Ecto neural progenitor cell (in vitro differentiated cells): ENCODE measurements at regions not wholly inside any gene's neighbourhood (a gene's known extent, or its start where the extent isn't known, plus 50 kb on each side); places are given as distances from the start of the nearest gene placed in this dataset.

Experiments
- DNase-seq: peaks from one replicate; pipeline ENCODE4 v3.0.0-alpha.2; 2018; ENCODE audit warnings: low spot score

DNA sequence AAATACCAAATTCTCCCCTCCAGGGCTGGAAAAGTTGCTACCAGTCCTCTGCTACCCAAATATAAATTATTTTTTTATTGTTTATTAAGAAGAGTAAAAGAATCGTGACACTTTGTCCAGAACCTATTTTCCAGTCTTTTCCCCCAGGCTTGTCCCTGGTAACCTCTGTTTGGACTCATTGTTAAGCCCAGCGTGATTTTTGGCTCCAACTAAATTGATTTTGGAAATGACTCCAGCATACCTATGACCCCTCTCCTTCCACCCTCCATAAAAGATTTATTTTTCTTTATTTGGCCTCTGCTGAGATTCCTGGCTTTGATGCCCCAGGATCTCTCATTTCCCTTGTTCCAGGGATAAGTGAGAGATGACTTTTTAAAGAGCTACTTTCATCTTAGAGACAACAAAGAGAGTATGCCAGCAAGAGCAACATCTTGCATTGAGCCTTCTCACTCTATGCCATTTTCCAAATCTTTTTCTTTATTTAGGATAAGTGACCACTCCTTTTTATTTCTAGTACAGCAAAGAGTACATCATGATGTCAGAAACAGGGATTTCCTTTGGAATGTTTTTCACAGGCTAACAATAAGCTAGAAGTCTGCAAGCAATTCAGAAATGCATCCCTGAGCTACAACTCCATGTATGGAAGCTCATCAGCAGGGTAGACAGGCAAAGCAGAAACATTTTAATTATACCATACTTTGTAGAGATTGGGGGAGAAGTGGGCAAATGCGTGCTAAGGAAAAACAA is 75.8 kb downstream of the DAD1 start:
- no peak for DNase-seq

DNA sequence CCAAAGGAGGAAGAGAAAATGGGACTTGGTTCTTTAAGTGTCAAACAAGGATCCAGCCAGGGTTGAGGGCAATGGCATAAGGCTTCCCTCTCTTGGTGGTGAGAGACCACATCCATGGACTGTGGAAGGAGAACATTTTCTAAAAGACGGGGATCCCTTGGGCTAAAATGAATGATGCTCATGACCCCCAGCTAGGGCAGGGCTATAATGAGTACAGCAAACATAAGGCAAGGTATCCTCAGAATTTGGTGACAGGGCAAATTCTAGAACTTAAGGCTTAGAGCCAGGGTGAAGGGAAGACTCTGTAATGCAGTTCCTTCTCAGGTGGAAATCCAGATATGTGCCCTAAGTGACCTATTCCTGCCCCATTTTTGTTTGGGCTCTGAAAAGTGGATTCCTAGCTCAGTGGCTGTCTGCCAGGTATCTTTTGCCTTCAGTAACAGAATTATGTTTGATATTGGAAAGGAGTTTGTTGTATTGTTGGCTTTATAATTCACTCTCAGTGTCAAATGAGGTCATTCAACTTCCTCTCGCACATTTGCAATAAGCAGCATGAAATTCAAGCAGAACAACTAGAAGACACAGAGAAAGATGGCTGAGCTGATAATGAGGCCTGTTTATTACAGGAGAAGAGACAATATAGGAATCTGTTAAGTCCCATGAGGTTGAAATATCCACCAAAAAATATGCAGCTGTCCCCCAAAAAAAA is 76.8 kb downstream of the DAD1 start:
- DNase-seq: no peak

DNA sequence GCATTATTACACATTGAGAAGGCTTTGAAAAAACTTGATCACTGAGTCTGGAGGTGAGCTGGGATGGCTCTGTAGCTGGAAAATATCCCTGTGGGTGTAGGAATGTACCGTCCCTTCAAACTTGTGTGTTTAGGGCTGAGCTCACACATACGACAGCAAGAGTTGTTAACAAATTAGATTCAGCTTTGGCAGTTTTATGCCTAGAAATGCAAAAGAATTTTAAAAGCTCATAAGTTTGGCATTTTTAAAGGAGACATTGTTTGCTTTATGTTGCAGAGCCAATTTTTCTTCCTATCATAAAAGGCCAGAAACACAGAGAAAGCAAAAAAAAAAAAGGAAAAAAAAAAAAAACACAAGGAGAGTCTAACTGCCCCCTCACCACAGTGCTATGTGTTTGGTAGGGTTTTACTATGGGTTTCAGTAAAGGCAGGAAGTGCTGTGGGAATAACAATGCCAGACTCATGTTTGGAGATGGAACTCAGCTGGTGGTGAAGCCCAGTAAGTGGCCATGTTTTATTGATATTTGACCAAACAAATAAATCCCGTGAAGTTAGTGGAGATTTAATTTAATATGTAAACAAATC is 78.4 kb downstream of the DAD1 start:
- no peak for DNase-seq

DNA sequence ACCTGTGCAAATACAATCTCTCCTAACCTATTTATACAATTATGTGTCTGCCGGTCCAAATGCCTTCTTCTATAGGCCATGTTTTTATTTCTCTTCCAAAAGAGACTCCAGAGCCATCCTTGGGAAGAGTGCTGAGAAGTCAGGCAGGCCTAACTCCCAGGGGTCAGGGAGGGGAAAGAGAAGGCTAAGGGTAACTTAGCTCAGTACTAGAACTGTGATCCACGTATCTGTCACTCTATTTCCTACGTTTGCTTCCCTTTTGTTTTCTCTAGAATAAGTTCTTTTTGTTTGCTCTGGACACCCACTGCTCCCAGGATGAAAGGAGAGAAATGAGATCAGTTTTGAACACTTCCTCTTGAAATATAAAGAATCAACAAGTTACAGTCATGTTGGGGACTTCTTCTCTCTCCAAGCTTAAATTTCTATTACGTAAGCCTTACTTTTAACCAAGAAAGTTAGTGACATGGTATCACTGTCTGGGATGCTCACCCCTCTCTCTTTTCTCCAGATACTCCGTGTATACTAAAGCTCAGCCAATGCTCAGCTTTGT is 79.2 kb downstream of the DAD1 start:
- DNase-seq: no peak

DNA sequence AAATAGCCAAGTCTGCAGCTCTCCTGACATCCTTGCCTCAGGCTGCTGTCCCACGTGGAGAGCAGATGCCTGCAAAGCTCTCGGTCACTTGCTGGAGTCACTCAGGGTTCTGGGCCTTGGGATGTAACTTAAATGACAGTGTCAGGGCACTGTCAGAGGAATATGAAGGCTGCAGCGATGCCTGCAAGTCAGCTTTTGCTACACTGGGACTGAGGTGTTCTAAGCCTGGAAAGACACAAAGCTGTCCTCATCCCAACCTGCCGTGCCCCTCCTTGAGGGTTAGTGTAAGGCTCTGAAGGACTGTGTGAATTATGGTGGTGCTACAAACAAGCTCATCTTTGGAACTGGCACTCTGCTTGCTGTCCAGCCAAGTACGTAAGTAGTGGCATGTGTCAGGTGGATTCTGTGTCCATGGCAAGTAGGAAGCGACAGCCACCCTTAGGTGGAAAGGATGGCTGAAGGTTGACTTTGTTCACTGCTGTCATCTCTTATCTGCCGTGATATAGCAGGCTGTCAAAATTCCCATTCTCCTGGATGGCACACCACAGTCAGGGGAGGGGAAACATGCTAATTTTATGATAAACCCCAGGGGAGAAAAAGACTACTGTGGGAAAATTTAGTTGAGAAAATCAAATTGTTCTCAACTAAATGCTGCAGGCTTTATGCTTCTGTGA is 79.9 kb downstream of the DAD1 start:
- DNase-seq: no peak

DNA sequence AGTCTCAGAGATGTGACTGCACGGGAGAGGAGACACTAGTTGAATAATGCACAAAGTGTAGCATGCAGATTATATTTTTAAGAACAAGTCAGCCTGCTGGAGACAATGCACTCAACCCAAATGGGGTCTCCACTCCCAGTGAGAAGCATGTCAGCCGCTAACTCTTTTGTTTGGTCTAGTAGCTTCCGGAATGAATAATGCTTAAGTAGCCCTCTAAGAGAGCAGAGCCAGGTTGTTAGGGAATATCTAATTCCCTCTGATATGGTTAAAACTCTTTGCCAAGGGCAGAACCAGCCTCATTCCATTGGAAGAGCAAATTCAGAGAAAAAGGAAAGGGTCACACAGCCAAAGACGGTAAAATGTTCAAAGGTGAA is 80.4 kb downstream of the DAD1 start:
- DNase-seq: no peak

DNA sequence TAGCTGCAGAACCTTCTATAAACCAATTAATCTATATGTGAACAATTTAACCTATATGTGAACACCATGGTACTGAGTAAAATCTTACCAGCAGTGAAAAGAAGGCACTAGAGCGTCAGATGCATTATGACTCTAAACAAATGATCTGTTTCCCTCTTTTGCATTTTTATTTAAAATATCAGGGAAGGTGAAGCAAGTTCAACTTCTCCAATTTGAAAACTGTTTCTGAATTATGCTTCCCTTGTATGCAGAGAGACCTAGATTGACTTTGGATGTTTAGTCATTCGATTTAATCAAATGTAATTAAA is 80.9 kb downstream of the DAD1 start:
- no peak for DNase-seq

DNA sequence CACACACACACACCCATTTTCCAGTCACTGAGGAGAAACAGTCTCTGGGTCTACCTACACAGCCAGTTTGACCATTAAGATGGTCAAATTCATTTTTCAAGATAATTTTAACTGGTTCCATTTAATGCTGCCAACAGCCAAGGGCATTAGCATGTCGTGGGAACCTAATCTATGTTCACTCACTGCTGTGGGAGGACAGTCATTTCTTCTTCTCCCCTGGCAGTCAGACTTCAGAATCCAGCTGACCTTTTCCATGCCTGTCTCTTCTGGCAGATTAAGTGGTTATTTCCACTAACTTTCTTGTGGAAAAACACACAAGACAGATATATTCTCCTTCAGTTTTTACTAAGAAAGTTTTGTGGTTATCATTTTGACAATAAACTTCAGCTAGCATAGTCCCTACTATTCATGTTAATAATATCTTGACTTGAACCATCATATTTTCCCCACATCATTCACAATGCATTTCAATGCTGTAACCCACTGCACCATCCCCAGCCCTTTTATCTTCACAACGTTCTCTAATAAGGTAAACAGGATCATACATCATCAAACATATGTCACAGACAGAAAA is 82.2 kb downstream of the DAD1 start:
- no peak for DNase-seq

DNA sequence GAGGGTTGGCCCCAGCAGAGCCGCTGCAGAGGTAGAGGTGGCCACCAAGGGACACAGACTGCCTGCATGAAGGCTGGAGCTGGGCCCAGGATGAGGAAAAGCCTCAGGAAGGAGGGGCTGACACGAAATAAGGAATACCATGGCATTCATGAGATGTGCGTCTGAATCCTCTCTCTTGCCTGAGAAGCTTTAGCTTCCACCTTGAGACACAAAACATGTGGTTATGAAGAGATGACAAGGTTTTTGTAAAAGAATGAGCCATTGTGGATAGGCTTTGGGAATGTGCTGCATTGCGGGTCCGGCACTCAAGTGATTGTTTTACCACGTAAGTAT is 82.7 kb downstream of the DAD1 start:
- DNase-seq: no peak

DNA sequence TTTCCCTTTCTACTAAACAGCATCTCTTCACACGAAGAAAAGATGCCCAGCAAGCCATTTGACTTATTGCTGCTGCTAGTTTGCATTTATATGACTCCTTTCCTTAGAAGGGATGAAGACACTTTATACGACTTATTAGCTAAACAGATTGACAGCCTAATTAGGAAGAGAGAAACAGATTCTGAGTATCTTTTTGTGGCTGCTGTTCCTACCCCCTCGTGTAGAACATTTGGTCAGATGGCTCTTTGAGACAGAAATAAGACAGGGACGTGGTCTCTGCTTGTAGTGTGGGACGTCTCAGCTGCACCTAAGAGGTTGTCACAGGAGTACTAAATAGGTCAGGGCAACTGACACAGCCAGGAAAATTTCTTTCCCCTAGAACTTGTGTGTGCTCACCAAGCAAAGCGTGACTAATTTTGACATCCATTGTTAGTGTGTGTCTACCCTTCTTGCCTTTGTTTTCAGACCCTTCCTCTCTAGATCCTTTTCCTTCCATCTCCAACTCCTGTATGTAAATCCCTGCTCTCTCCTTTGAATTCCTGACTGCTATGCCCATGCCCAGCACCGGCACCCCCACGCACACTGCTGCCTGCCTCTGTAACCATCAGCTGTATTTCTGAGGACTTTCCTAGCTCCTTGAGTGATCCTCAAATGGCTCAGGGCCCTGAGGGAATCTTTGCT is 83.2 kb downstream of the DAD1 start:
- DNase-seq: no peak

DNA sequence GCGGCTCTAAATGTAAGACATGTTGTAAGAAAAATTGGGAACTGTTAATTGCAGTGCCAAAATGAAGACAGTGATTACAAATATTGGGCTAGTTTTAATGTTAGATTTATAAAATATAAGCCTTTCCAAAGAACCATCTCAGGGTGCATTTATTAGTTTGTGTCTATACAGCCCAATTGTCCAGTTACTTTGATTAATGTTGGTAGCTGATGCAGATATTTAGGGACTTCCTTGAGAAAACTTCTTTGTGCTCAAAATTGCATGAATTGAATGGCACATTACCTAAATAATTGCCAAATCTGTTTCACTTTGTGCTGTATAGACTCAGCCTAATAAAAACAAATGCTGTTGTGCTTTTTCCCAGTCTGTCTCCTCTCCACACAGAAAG is 83.7 kb downstream of the DAD1 start:
- no peak for DNase-seq

DNA sequence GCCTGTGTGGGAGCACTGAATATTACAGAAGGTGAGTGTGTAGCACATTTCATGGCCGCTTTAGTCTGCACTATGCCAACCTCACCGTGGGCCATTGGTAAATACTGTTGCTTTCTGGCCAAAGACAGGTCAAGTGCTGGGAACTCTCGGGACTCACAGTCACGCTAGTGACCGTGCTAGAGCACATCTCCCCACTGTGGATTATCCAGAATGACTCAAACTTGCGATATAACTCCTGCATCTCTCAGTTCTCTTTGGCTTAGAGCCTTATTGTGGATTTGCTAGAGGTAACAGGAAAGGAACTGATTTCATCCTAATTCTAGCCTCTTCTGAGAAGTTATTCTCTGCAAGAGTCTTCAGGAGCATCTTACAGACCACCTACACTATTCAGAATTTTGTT is 86.5 kb downstream of the DAD1 start:
- no peak for DNase-seq

DNA sequence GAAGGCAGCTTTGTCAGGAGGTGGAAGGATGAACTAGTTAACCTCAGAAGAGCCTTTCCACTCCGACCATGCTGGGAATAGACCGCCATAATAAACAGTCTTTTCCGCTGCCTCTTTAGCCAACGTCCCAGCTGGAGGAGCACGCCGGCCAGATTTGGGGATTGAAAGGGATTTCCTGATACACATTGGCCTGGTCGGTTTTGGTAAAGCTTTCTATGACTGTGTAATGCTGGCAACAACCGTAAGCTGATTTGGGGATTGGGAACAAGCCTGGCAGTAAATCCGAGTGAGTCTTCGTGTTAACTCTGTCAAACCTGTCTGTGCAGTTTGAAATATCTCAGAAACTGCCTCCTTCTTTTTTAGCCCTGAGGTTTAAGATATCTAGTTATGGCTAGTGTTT is 87.0 kb downstream of the DAD1 start:
- no peak for DNase-seq

DNA sequence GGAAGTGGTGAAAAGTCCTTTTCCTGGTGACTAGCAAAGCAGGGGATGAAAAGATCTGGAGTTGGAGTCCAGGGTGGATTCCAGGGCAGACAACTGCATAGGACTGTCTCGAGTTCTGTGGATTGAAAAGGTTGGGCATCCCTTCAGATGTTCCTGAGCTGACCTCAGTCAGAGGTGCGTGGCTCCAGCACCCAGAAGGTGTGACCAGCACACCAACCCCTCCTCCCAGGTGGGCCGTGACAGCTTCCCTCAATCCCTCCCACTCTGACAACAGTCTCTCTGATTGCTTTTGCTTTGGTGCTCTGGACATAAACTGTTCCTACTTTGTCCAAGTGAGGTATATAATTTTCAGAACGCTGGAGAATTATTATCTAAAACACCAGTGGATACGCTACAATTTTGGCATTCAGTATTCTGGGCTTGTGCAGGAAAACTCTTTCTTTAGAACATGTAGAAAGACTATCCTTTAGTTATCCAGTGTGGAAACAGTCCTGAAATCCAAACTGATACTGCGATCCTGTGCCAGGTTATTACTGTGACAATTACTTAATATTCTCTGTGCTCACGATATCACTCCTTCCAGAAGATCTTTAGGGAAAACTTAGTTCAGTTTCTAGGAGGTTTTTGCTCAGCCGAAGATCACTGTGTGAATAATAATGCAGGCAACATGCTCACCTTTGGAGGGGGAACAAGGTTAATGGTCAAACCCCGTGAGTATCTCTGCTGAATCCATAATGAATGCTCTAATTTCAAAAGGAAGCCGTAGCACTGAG is 87.9 kb downstream of the DAD1 start:
- no peak for DNase-seq

DNA sequence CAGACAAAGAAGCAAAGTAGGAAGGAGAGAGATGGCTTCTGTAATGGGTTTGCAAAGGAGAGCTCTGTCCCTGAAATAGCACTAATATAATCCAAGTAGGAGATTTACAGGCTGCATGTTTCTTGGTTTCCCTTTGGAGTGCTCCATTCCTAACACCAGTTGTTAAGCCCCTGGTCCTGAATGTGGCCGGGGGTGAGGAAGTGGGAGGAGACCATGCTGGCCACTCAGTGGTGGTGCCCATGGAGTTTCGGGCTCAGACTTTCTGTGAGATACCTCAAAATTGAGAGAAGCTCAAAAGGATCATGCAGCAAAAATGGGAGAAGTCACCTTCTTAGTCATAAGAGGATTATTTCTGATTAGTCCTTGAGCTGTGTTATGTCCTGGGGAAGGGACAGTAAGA is 88.5 kb downstream of the DAD1 start:
- no peak for DNase-seq

DNA sequence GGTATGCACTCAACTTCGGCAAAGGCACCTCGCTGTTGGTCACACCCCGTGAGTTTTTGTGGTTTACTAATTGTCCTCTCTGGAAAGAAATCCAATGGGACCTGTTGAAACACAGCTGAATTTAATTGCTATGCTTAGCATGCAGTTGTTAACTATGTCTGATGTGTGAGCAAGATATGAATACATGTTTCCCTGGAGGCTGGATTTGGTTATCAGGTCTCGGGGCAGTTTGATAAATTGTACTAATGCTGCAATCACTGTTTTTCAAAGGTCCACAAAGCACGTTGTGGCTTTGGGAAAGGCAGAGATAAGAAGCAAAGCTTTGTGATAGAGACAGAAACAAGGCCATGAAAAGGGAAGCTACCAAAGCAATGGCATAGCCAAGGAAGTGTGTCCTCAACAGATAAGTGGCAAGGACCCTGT is 91.3 kb downstream of the DAD1 start:
- DNase-seq: no peak

DNA sequence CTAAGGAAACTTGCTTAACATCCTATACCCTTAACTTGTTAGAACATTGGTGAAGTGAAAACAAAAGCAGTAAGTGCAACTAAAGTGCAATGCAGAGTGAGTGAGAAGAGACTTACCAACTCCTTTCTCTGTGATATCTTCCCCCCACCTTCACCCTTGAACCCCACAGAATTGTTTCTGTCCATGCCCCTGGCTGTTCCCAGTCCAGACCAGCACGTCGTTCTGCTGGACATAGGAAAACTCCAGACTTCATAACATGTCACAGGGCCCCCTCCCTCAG is 91.9 kb downstream of the DAD1 start:
- DNase-seq: no peak

DNA sequence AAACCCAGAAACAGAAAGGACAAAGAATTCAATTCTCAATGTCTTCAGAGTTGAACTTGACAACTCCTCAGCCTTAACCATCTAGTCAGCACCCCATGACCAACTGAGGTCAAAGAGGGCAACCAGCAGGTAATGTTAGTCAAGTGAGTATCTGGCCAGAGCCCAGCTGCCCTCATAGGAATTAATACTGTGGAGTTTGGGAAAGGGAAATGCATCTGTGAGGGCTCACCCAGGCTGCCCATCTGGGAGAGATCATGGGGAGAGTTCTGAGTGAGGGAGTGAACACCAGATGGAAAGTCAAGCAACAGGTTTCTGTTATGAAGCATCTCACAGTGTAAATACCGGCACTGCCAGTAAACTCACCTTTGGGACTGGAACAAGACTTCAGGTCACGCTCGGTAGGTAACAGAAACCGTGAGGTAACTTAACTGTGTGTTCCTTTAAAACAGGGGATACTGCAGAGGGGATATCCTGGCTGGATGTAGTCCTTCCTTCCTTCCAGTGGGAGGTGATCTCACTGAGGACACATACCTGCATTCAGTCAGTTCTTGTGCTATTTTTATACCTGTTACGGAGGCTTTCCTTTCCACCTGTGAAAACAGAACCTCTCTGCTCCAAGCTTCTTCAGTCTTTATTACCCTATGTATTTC is 94.4 kb downstream of the DAD1 start:
- no peak for DNase-seq

DNA sequence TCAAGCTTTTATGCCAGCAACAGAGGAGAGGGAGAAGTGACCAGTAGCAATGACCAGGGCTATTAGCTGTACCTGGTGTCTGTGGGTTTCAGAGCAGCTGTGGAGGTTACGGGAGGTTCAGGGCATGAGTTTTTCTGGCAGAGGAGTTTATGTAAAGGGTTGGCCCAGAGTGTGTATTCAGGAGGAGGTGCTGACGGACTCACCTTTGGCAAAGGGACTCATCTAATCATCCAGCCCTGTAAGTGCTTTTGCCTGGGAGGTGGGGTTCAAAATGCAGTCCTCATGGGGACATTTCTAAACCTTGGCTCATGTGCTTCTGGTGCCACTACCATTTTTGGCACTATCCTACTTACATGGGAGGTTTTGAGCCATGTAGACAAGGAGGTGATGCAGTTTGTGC is 95.3 kb downstream of the DAD1 start:
- no peak for DNase-seq

DNA sequence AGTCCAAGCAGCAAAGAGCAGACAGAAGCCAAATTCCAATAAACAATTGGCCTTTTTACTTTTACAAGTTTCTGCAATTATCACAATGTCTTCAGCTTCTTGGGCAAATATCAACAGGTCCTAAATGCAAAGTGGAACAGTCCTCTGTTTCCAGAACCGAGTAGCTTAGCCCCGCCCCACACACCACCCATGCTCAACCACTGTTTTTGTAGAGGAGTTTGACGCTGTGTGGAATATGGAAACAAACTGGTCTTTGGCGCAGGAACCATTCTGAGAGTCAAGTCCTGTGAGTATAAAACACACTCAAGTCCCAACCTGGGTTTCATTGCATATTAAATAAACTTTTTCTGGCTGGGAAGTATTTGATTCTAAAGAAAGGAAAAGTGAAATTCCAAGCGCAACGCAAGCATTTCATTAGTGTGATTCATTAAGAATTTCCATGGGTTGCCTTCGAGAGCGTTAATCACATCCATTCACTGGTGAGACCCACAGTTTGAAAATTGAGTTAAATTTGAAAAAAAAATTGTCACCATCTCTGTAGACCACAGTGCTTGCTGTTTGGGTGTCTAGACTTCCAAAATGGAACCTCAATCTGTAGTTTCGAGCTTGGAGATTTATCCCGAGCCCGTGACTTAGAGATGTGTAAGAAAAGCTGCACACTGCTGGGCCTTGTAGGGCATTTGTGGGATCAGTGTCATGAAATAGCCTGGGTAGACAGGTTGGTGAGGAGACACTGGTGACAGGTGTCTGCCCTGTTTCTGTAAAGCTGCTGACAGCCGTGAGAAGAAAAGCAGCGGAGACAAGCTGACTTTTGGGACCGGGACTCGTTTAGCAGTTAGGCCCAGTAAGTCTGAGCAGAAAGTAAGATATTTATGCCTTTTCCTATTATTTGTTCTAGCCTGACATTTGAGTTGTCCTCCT is 96.1 kb downstream of the DAD1 start:
- DNase-seq: no peak
